Gastroesophageal sphincter (tissue), 3 donors: ENCODE measurements at regions not wholly inside any gene's neighbourhood (a gene's known extent, or its start where the extent isn't known, plus 50 kb on each side); places are given as distances from the start of the nearest gene placed in this dataset.

Source experiments
- EP300 ChIP-seq: sonication (generic); formaldehyde crosslinking; IDR thresholded peaks from one replicate; pipeline ENCODE4 v1.6.1; 2017; ENCODE audit warnings: antibody characterized with exemption, mild to moderate bottlenecking
- POLR2A ChIP-seq, 2 donors: fragments of 450-650 bp; IDR thresholded peaks; one replicate each; pipeline ENCODE4 v1.6.1; 2017; ENCODE audit warnings: antibody characterized with exemption in 2 of 2, mild to moderate bottlenecking in 2 of 2, moderate library complexity in 1 of 2
- POLR2AphosphoS5 ChIP-seq: sonication (generic); formaldehyde crosslinking; IDR thresholded peaks from one replicate; pipeline ENCODE4 v1.6.1; 2017; ENCODE audit warnings: antibody characterized with exemption
- TF ChIP-seq, protein P1 (sequence below), 4 experiments: fragments of 200-600 bp in 2 of 4; fragments of 450-650 bp in 2 of 4; sonication (generic) in 1 of 4; IDR thresholded peaks; one replicate each; pipeline ENCODE4 v1.5.1; 2017 to 2019; ENCODE audit warnings: antibody characterized with exemption in 4 of 4, mild to moderate bottlenecking in 2 of 4, moderate library complexity in 2 of 4

DNA sequence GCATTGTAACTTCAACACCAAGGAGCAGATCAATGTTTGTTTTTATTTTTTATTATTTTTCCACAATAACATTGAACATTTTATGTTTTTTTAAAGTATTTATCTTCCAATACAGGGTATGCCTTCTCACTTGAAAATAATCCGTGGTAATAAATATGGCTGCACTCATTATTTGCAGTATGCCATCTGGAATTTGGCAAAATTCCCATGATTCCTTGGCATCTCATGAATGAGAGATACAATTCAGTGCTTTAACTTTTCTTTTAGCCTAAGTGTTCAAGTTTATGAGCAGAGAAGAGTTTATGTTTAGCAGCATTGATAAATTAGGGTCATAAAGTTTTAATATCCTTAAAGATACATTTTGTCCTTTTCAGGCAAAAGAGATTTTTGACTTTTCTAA, 1109.6 kb upstream of the ATXN8OS start:
- TF ChIP-seq, protein P1, sequence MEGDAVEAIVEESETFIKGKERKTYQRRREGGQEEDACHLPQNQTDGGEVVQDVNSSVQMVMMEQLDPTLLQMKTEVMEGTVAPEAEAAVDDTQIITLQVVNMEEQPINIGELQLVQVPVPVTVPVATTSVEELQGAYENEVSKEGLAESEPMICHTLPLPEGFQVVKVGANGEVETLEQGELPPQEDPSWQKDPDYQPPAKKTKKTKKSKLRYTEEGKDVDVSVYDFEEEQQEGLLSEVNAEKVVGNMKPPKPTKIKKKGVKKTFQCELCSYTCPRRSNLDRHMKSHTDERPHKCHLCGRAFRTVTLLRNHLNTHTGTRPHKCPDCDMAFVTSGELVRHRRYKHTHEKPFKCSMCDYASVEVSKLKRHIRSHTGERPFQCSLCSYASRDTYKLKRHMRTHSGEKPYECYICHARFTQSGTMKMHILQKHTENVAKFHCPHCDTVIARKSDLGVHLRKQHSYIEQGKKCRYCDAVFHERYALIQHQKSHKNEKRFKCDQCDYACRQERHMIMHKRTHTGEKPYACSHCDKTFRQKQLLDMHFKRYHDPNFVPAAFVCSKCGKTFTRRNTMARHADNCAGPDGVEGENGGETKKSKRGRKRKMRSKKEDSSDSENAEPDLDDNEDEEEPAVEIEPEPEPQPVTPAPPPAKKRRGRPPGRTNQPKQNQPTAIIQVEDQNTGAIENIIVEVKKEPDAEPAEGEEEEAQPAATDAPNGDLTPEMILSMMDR (IDR thresholded peaks at IDR 0.05), result no peak
- TF ChIP-seq EP300 (no peak), POLR2A (IDR thresholded peaks at IDR 0.05) (no peak), POLR2AphosphoS5 (no peak)
